ENCODE measurements at regions not wholly inside any gene's neighbourhood (a gene's known extent, or its start where the extent isn't known, plus 50 kb on each side); places are given as distances from the start of the nearest gene placed in this dataset.

DNA sequence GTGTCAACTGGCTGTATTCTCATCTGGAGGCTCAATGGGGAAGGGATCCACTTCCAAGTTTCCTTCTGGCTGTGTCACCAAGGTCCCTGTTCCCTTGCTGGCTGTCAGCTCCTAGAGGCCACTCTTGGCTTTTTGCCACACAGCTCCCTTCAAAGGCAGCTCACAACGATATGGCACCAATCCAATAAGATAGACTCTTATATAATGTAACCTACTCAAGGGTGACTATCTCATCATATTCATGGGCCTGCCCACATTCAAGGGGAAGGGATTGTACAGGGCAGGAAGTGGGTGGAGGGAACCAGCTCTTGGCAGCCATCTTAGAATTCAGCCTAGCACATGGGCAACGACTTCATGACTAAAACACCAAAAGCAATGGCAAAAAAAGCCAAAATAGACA is 98.7 kb upstream of the PLXNC1 start:
- no peak overlapping the region for H3K27ac ChIP-seq
- no peak overlapping the region for H3K4me3 ChIP-seq
- DNase-seq (no peak), ATAC-seq (no peak)
- intact Hi-C loops (cut with DNase I), result no loop called here
- no peaks in the 10 kb centered on the region for H3K9me3 ChIP-seq
- whole genome bisulfite sequencing, 2 donors, result 65 to 69% methylated on average over 2 of the region's 2 CpGs
- H3K36me3 ChIP-seq (replicated peaks in 1 of 2; ENCODE audit: insufficient read depth in 1 of 2, low read depth in 2 of 2), result no peaks in the 10 kb centered on the region
- TF ChIP-seq, protein P1, sequence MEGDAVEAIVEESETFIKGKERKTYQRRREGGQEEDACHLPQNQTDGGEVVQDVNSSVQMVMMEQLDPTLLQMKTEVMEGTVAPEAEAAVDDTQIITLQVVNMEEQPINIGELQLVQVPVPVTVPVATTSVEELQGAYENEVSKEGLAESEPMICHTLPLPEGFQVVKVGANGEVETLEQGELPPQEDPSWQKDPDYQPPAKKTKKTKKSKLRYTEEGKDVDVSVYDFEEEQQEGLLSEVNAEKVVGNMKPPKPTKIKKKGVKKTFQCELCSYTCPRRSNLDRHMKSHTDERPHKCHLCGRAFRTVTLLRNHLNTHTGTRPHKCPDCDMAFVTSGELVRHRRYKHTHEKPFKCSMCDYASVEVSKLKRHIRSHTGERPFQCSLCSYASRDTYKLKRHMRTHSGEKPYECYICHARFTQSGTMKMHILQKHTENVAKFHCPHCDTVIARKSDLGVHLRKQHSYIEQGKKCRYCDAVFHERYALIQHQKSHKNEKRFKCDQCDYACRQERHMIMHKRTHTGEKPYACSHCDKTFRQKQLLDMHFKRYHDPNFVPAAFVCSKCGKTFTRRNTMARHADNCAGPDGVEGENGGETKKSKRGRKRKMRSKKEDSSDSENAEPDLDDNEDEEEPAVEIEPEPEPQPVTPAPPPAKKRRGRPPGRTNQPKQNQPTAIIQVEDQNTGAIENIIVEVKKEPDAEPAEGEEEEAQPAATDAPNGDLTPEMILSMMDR (IDR thresholded peaks at IDR 0.05), result no peak
- TF ChIP-seq POLR2A (IDR thresholded peaks at IDR 0.05), result no peak
- H3K27me3 ChIP-seq, result no peaks in the 10 kb centered on the region
- no peaks in the 10 kb centered on the region for H3K4me1 ChIP-seq

- DNase-seq (no peak), ATAC-seq (no peak)
- intact Hi-C loops (cut with DNase I), result no loop called here
- no peak overlapping the region for H3K4me3 ChIP-seq
- H3K4me1 ChIP-seq, result no peaks in the 10 kb centered on the region
- no peaks in the 10 kb centered on the region for H3K36me3 ChIP-seq (replicated peaks in 1 of 2; ENCODE audit: insufficient read depth in 1 of 2, low read depth in 2 of 2)
- WGBS, 2 donors, result 87 to 91% methylated on average over 2 of the region's 2 CpGs
- TF ChIP-seq, protein P1 (IDR thresholded peaks at IDR 0.05), result no peak
- TF ChIP-seq POLR2A (IDR thresholded peaks at IDR 0.05), result no peak
- no peak overlapping the region for H3K27ac ChIP-seq
- H3K9me3 ChIP-seq, result no peaks in the 10 kb centered on the region
- no peaks in the 10 kb centered on the region for H3K27me3 ChIP-seq
These were observed 94.7 kb upstream of the PLXNC1 start for GRCh38 chr12:94053676-94054075.

GRCh38 chr12:94055528-94055927 is 92.8 kb upstream of the PLXNC1 start:
- WGBS, 2 donors, result 55 to 62% methylated on average over 3 of the region's 3 CpGs
- no peak for TF ChIP-seq POLR2A (IDR thresholded peaks at IDR 0.05)
- Histone ChIP-seq H3K27ac (no peak overlapping the region), H3K4me3 (no peak overlapping the region), H3K4me1 (no peaks in the 10 kb centered on the region), H3K9me3 (no peaks in the 10 kb centered on the region), H3K27me3 (no peaks in the 10 kb centered on the region), H3K36me3 (replicated peaks in 1 of 2; ENCODE audit: insufficient read depth in 1 of 2, low read depth in 2 of 2) (no peaks in the 10 kb centered on the region)
- DNase-seq (no peak), ATAC-seq (no peak)
- intact Hi-C loops (cut with DNase I), result no loop called here

GRCh38 chr12:94056419-94057158 is 91.8 kb upstream of the PLXNC1 start:
- Histone ChIP-seq H3K27ac (no peak overlapping the region), H3K4me1 (no peaks in the 10 kb centered on the region), H3K36me3 (replicated peaks in 1 of 2; ENCODE audit: insufficient read depth in 1 of 2, low read depth in 2 of 2) (no peaks in the 10 kb centered on the region), H3K27me3 (no peaks in the 10 kb centered on the region), H3K4me3 (no peak overlapping the region), H3K9me3 (no peaks in the 10 kb centered on the region)
- 91 to 100% methylated on average over 2 of the region's 2 CpGs for WGBS, 2 donors
- TF ChIP-seq, protein P1 (IDR thresholded peaks at IDR 0.05), result no peak
- no peak for TF ChIP-seq POLR2A (IDR thresholded peaks at IDR 0.05)
- no peak for DNase-seq
- intact Hi-C loops (cut with DNase I), result no loop called here
- ATAC-seq, result no peak

- TF ChIP-seq, protein P1 (IDR thresholded peaks at IDR 0.05), result no peak
- TF ChIP-seq POLR2A (IDR thresholded peaks at IDR 0.05), result no peak
- Histone ChIP-seq H3K27me3 (no peaks in the 10 kb centered on the region), H3K4me3 (no peak overlapping the region), H3K36me3 (replicated peaks in 1 of 2; ENCODE audit: insufficient read depth in 1 of 2, low read depth in 2 of 2) (no peaks in the 10 kb centered on the region), H3K4me1 (no peaks in the 10 kb centered on the region), H3K27ac (no peak overlapping the region), H3K9me3 (no peaks in the 10 kb centered on the region)
- 68 to 74% methylated on average over 7 of the region's 7 CpGs for WGBS, 2 donors
- DNase-seq (no peak), ATAC-seq (no peak)
- intact Hi-C loops (cut with DNase I), result no loop called here
These were observed 90.9 kb upstream of the PLXNC1 start for GRCh38 chr12:94057262-94058151.
